Trophoblast cell (in vitro differentiated cells and primary cell): ENCODE measurements at regions not wholly inside any gene's neighbourhood (a gene's known extent, or its start where the extent isn't known, plus 50 kb on each side); places are given as distances from the start of the nearest gene placed in this dataset.
A peak's percentile ranks its signal among the peaks of the same experiment; 100 is the strongest.

Experiments
- DNase-seq, 2 donors: peaks; one replicate each; pipeline ENCODE4 v3.0.0-alpha.2; 2016
- H2AFZ ChIP-seq: 2 replicates; pipeline ENCODE4 v1.6.1; 2013; ENCODE audit warnings: low read length, moderate library complexity, mild to moderate bottlenecking; ENCODE audit not compliant: insufficient read depth, poor library complexity
- H2AK5ac ChIP-seq: 2 replicates; pipeline ENCODE4 v1.6.1; 2013; ENCODE audit warnings: mild to moderate bottlenecking, low read length
- H2BK120ac ChIP-seq: 2 replicates; pipeline ENCODE4 v1.6.1; 2013; ENCODE audit warnings: low read length, mild to moderate bottlenecking, moderate library complexity; ENCODE audit not compliant: insufficient read depth, poor library complexity
- H2BK12ac ChIP-seq: 2 replicates; pipeline ENCODE4 v1.6.1; 2013; ENCODE audit warnings: mild to moderate bottlenecking, low read length, moderate library complexity
- H2BK5ac ChIP-seq: 2 replicates; pipeline ENCODE4 v1.6.1; 2013; ENCODE audit warnings: low read length, low read depth, moderate library complexity, mild to moderate bottlenecking; ENCODE audit not compliant: poor library complexity
- H3K14ac ChIP-seq: 2 replicates; pipeline ENCODE4 v1.6.1; 2013; ENCODE audit warnings: mild to moderate bottlenecking, low read length
- H3K18ac ChIP-seq: 2 replicates; pipeline ENCODE4 v1.6.1; 2013; ENCODE audit warnings: mild to moderate bottlenecking, low read length
- H3K23ac ChIP-seq: 2 replicates; pipeline ENCODE4 v1.6.1; 2013; ENCODE audit warnings: low read length
- H3K27ac ChIP-seq: 2 replicates; pipeline ENCODE4 v1.5.1; 2013; ENCODE audit warnings: low read depth, mild to moderate bottlenecking, inconsistent platforms, low read length, moderate library complexity
- H3K27me3 ChIP-seq: 2 replicates; pipeline ENCODE4 v1.6.1; 2013; ENCODE audit warnings: inconsistent platforms, mild to moderate bottlenecking, low read length, moderate library complexity; ENCODE audit not compliant: insufficient read depth
- H3K36me3 ChIP-seq, 2 experiments: 1 replicate in 1 of 2; 2 replicates in 1 of 2; pipeline ENCODE4 v1.6.1; 2013; ENCODE audit warnings: low read length in 2 of 2, mild to moderate bottlenecking in 2 of 2, moderate library complexity in 1 of 2; ENCODE audit not compliant: insufficient read depth in 2 of 2, control insufficient read depth in 1 of 2
- H3K4ac ChIP-seq: 2 replicates; pipeline ENCODE4 v1.6.1; 2013; ENCODE audit warnings: low read depth, mild to moderate bottlenecking, low read length, moderate library complexity
- H3K4me1 ChIP-seq, 2 experiments: 1 replicate in 1 of 2; 2 replicates in 1 of 2; pipeline ENCODE4 v1.6.1; 2013; ENCODE audit warnings: low read length in 2 of 2, mild to moderate bottlenecking in 2 of 2, moderate library complexity in 1 of 2; ENCODE audit not compliant: insufficient read depth in 2 of 2, control insufficient read depth in 1 of 2
- H3K4me2 ChIP-seq: 2 replicates; pipeline ENCODE4 v1.6.1; 2013; ENCODE audit warnings: inconsistent platforms, mild to moderate bottlenecking, low read length, moderate library complexity
- H3K4me3 ChIP-seq: 2 replicates; pipeline ENCODE4 v1.5.1; 2013; ENCODE audit warnings: mild to moderate bottlenecking, low read depth, low read length, inconsistent platforms
- H3K79me1 ChIP-seq: one replicate; pipeline ENCODE4 v1.6.1; 2013; ENCODE audit warnings: low read length
- H3K79me2 ChIP-seq: 2 replicates; pipeline ENCODE4 v1.6.1; 2013; ENCODE audit warnings: low read length, mild to moderate bottlenecking; ENCODE audit not compliant: control insufficient read depth, insufficient read depth, poor library complexity
- H3K9ac ChIP-seq: 2 replicates; pipeline ENCODE4 v1.6.1; 2013; ENCODE audit warnings: mild to moderate bottlenecking, low read length
- H3K9me3 ChIP-seq: 2 replicates; pipeline ENCODE4 v1.6.1; 2013; ENCODE audit warnings: low read depth, mild to moderate bottlenecking, control low read depth, inconsistent platforms, low read length; ENCODE audit not compliant: insufficient read depth
- H4K12ac ChIP-seq: 2 replicates; pipeline ENCODE4 v1.6.1; 2013; ENCODE audit warnings: low read depth, mild to moderate bottlenecking, low read length, moderate library complexity
- H4K8ac ChIP-seq: 2 replicates; pipeline ENCODE4 v1.6.1; 2013; ENCODE audit warnings: low read depth, mild to moderate bottlenecking, low read length, moderate library complexity
- H4K91ac ChIP-seq: one replicate; pipeline ENCODE4 v1.6.1; 2013; ENCODE audit warnings: low read depth, mild to moderate bottlenecking, low read length, moderate library complexity
- WGBS: extraction: QIAGEN DNeasy Blood & Tissue Kit; methylation state at CpG from one replicate; pipeline ENCODE4 v1.1.7; 2013; ENCODE audit warnings: missing lambda C conversion rate; ENCODE audit not compliant: insufficient read length, insufficient coverage; ENCODE audit errors: extremely low coverage; 5-methylcytosine and 5-hydroxymethylcytosine counted together

GRCh38 chr2:88853403-88853790, 161.9 kb downstream of the RPIA start:
- H2BK120ac ChIP-seq, result no peak overlapping the region
- no peak overlapping the region for H3K4me3 ChIP-seq
- H3K18ac ChIP-seq, result no peak overlapping the region
- no peak overlapping the region for H3K4ac ChIP-seq
- H4K91ac ChIP-seq, result no peak overlapping the region
- H2BK5ac ChIP-seq, result no peak overlapping the region
- H3K27me3 ChIP-seq, result no peaks in the 10 kb centered on the region
- DNase-seq, result peak; percentile 73 to 84
- no peak overlapping the region for H3K14ac ChIP-seq
- no peak overlapping the region for H2AFZ ChIP-seq
- no peak overlapping the region for H2BK12ac ChIP-seq
- no peaks in the 10 kb centered on the region for H3K79me1 ChIP-seq
- H3K23ac ChIP-seq, result no peak overlapping the region
- no peaks in the 10 kb centered on the region for H3K79me2 ChIP-seq
- no peaks in the 10 kb centered on the region for H3K9me3 ChIP-seq
- H3K4me1 ChIP-seq, result peaks cover 2 to 3% of the 10 kb centered on the region in 2 experiments
- H4K8ac ChIP-seq, result no peak overlapping the region
- no peak overlapping the region for H4K12ac ChIP-seq
- H2AK5ac ChIP-seq, result no peak overlapping the region
- H3K36me3 ChIP-seq, result no peaks in the 10 kb centered on the region
- H3K4me2 ChIP-seq, result no peak overlapping the region
- no CpG with 5 or more reads among the region's 2 CpGs for WGBS
- H3K27ac ChIP-seq, result no peak overlapping the region
- H3K9ac ChIP-seq, result no peak overlapping the region

GRCh38 chr2:88854528-88854927, 163.1 kb downstream of the RPIA start:
- no CpG with 5 or more reads among the region's 2 CpGs for WGBS
- Histone ChIP-seq H2AK5ac (no peak overlapping the region), H4K12ac (no peak overlapping the region), H3K27ac (no peak overlapping the region), H3K4me3 (no peak overlapping the region), H3K23ac (no peak overlapping the region), H3K36me3 (no peaks in the 10 kb centered on the region), H3K18ac (no peak overlapping the region), H4K91ac (no peak overlapping the region), H3K9me3 (peaks cover 1% of the 10 kb centered on the region), H3K27me3 (no peaks in the 10 kb centered on the region), H3K4ac (no peak overlapping the region), H2BK120ac (no peak overlapping the region), H2BK5ac (no peak overlapping the region), H4K8ac (no peak overlapping the region), H3K4me2 (no peak overlapping the region), H3K4me1 (peaks cover 2 to 3% of the 10 kb centered on the region in 2 experiments), H3K14ac (no peak overlapping the region), H2AFZ (no peak overlapping the region), H3K9ac (no peak overlapping the region), H3K79me1 (no peaks in the 10 kb centered on the region), H2BK12ac (no peak overlapping the region), H3K79me2 (peaks cover 1% of the 10 kb centered on the region)
- DNase-seq, result no peak

GRCh38 chr2:88855620-88856408, 164.3 kb downstream of the RPIA start:
- no peak overlapping the region for H2BK12ac ChIP-seq
- H3K27me3 ChIP-seq, result no peaks in the 10 kb centered on the region
- no peak overlapping the region for H2BK5ac ChIP-seq
- no peak overlapping the region for H3K27ac ChIP-seq
- H3K9me3 ChIP-seq, result peaks cover 2% of the 10 kb centered on the region
- no peak overlapping the region for H3K23ac ChIP-seq
- no peak for DNase-seq
- H3K4me2 ChIP-seq, result no peak overlapping the region
- H3K36me3 ChIP-seq, result no peaks in the 10 kb centered on the region
- H2BK120ac ChIP-seq, result no peak overlapping the region
- H3K4me1 ChIP-seq, result peaks cover 2 to 3% of the 10 kb centered on the region in 2 experiments
- WGBS, result no CpG with 5 or more reads among the region's 3 CpGs
- no peak overlapping the region for H2AK5ac ChIP-seq
- peaks cover 2% of the 10 kb centered on the region for H3K79me2 ChIP-seq
- no peak overlapping the region for H3K18ac ChIP-seq
- H3K4me3 ChIP-seq, result no peak overlapping the region
- H2AFZ ChIP-seq, result no peak overlapping the region
- H3K9ac ChIP-seq, result no peak overlapping the region
- H4K8ac ChIP-seq, result no peak overlapping the region
- no peak overlapping the region for H4K12ac ChIP-seq
- H3K79me1 ChIP-seq, result no peaks in the 10 kb centered on the region
- no peak overlapping the region for H3K4ac ChIP-seq
- no peak overlapping the region for H4K91ac ChIP-seq
- no peak overlapping the region for H3K14ac ChIP-seq

GRCh38 chr2:88856409-88857135, 165.1 kb downstream of the RPIA start:
- no CpG with 5 or more reads among the region's 3 CpGs for WGBS
- Histone ChIP-seq H3K9me3 (peaks cover 2% of the 10 kb centered on the region), H2AK5ac (no peak overlapping the region), H3K14ac (no peak overlapping the region), H3K27me3 (no peaks in the 10 kb centered on the region), H3K79me1 (no peaks in the 10 kb centered on the region), H4K12ac (no peak overlapping the region), H3K9ac (no peak overlapping the region), H3K4me2 (no peak overlapping the region), H4K8ac (no peak overlapping the region), H2BK5ac (no peak overlapping the region), H3K36me3 (no peaks in the 10 kb centered on the region), H4K91ac (no peak overlapping the region), H3K79me2 (peaks cover 2% of the 10 kb centered on the region), H3K4me1 (peaks cover 2 to 3% of the 10 kb centered on the region in 2 experiments), H3K4ac (no peak overlapping the region), H3K23ac (no peak overlapping the region), H2BK120ac (no peak overlapping the region), H3K27ac (no peak overlapping the region), H2AFZ (no peak overlapping the region), H2BK12ac (no peak overlapping the region), H3K4me3 (no peak overlapping the region), H3K18ac (no peak overlapping the region)
- DNase-seq, result no peak
